Activated CD8-positive, alpha-beta T cell treated with anti-CD3 and anti-CD28 coated beads, Interleukin-2, amount 10 ng/mL, durations not matched to agents 7 days and 5 days (primary cell): ENCODE measurements at regions not wholly inside any gene's neighbourhood (a gene's known extent, or its start where the extent isn't known, plus 50 kb on each side); places are given as distances from the start of the nearest gene placed in this dataset.
"Not testable (repeated sequence)": the region's sequence is repeated elsewhere in the genome, so short reads cannot be mapped to it uniquely, and the experiment has no call there.

Experiments used
- ATAC-seq: fragments of 150-1000 bp; cut with Tn5 transposase; one replicate; pipeline ENCODE4 v1.10.0; 2021; ENCODE audit warnings: moderate library complexity
- CTCF ChIA-PET: fragments of 350-600 bp; sonication (Branson Sonifier 250); formaldehyde crosslinking; loops from one replicate; lab custom pipeline; 2021; ENCODE audit warnings: antibody characterized with exemption; lab: Charles Lee
- POLR2A ChIA-PET: fragments of 350-600 bp; sonication (Branson Sonifier 250); formaldehyde crosslinking; loops from one replicate; lab custom pipeline; 2021; ENCODE audit warnings: antibody characterized with exemption; lab: Charles Lee
- DNase-seq: peaks from one replicate; pipeline ENCODE4 v3.0.0-alpha.2; 2020
- H3K27ac Mint-ChIP-seq: one replicate; pipeline ENCODE4 v1.8.0; 2021; ENCODE audit warnings: mild to moderate bottlenecking, mixed read lengths
- H3K27me3 Mint-ChIP-seq: one replicate; pipeline ENCODE4 v1.8.0; 2021; ENCODE audit warnings: low read depth, mixed read lengths
- H3K36me3 Mint-ChIP-seq: one replicate; pipeline ENCODE4 v1.8.0; 2021; ENCODE audit warnings: low read depth, mixed read lengths
- H3K4me1 Mint-ChIP-seq: one replicate; pipeline ENCODE4 v1.8.0; 2021; ENCODE audit warnings: low read depth, mixed read lengths
- H3K4me3 Mint-ChIP-seq: one replicate; pipeline ENCODE4 v1.8.0; 2021; ENCODE audit warnings: mild to moderate bottlenecking, mixed read lengths
- H3K9me3 Mint-ChIP-seq: one replicate; pipeline ENCODE4 v1.8.0; 2022; ENCODE audit warnings: mixed read lengths; ENCODE audit not compliant: insufficient read depth

DNA sequence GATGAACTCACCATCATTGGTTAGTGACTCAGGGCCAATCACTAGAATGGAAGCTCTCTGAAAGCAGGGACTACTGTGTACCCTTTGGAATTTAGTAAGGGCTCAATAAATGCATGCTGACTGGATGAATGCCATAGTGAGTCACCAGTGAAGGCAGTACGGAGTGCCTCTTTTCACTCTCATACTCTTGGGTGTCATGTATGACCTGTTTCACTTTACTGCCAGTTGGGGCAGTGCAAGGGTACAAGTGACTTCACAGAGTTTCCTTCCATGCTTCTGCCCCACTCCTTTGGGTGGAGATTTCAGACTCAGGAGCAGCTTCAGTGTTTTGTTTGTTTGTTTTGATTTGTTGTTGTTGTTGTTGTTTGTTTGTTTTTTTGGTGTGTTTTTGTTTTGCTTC lies 57.7 kb downstream of the SOX3 start:
- Mint-ChIP-seq H3K4me1 (no peaks in the 10 kb centered on the region), H3K4me3 (no peak overlapping the region), H3K27me3 (no peaks in the 10 kb centered on the region), H3K27ac (no peak overlapping the region), H3K36me3 (no peaks in the 10 kb centered on the region), H3K9me3 (no peaks in the 10 kb centered on the region)
- ATAC-seq (no peak), DNase-seq (no peak)
- POLR2A ChIA-PET: no interaction called here
- CTCF ChIA-PET: no interaction called here

DNA sequence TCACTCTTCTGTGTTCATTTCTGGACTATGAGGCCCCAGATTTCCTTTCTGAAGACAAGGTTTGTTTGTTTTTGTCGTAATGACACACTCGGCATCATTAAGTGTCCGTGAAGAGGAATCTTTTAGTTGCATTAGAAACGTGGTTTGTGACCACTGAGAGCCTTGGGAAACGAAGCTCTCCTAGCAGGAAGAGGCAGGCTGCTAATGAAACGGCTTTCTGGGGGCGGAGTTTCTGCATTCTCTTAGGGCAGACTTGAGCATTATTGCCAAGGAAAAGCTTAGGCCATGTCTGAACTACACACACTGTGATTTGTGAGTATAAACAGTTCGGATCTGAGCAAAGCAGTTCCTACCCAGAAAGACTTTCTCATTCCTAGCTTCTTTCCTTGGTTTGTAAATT lies 64.0 kb downstream of the SOX3 start:
- CTCF ChIA-PET: no interaction called here
- no peaks in the 10 kb centered on the region for H3K9me3 Mint-ChIP-seq
- POLR2A ChIA-PET: no interaction called here
- H3K4me3 Mint-ChIP-seq: no peak overlapping the region
- H3K4me1 Mint-ChIP-seq: no peaks in the 10 kb centered on the region
- no peak overlapping the region for H3K27ac Mint-ChIP-seq
- no peak for DNase-seq
- H3K36me3 Mint-ChIP-seq: no peaks in the 10 kb centered on the region
- no peaks in the 10 kb centered on the region for H3K27me3 Mint-ChIP-seq
- no peak for ATAC-seq

DNA sequence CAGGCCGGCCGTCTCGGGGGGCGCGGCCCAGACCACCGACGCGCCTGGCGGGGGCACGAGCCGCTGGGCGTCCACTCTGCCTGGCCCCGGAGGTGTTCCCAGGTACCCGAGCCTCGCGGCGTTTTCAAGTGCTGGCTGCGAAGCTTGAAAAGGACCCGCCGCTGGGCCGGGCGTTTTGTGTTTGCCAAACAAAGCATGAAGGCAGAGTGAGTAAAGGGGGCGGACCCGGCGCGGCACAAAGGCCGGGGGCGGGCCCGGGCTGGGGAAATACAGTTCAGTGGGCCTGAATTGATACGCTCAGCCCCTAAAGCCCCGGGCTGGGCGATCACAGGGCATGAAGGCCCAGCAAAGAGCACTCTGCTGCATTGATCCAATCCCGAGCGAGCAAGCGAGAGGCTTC lies 65.4 kb downstream of the SOX3 start:
- H3K36me3 Mint-ChIP-seq: no peaks in the 10 kb centered on the region
- ChIA-PET CTCF (no interaction called here), POLR2A (no interaction called here)
- no peaks in the 10 kb centered on the region for H3K27me3 Mint-ChIP-seq
- H3K4me1 Mint-ChIP-seq: no peaks in the 10 kb centered on the region
- H3K27ac Mint-ChIP-seq: no peak overlapping the region
- H3K9me3 Mint-ChIP-seq: no peaks in the 10 kb centered on the region
- DNase-seq (no peak), ATAC-seq (no peak)
- no peak overlapping the region for H3K4me3 Mint-ChIP-seq

DNA sequence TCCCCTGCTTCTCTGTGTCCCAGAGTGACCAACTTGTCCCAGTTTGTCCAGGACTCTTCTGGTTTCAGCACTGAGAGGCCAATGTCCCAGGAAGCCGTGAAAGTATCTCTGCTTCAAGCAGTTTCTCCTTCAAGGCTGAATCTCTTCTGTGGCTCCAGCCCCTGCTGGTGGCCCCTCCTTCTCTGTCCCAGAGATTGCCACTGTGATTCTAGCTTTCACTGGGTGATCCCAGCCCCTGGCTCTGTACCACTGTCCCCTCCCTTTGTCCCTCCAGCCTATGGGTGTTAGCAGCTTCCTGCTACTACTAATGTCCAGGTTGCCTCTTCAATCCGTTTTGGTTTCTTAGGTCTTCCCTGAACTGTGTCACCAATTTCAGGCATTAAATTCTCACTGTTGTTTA lies 70.5 kb downstream of the SOX3 start:
- H3K27me3 Mint-ChIP-seq: no peaks in the 10 kb centered on the region
- H3K4me3 Mint-ChIP-seq: no peak overlapping the region
- ATAC-seq (no peak), DNase-seq (no peak)
- H3K36me3 Mint-ChIP-seq: no peaks in the 10 kb centered on the region
- CTCF ChIA-PET: no interaction called here
- no peak overlapping the region for H3K27ac Mint-ChIP-seq
- H3K9me3 Mint-ChIP-seq: no peaks in the 10 kb centered on the region
- POLR2A ChIA-PET: no interaction called here
- no peaks in the 10 kb centered on the region for H3K4me1 Mint-ChIP-seq

DNA sequence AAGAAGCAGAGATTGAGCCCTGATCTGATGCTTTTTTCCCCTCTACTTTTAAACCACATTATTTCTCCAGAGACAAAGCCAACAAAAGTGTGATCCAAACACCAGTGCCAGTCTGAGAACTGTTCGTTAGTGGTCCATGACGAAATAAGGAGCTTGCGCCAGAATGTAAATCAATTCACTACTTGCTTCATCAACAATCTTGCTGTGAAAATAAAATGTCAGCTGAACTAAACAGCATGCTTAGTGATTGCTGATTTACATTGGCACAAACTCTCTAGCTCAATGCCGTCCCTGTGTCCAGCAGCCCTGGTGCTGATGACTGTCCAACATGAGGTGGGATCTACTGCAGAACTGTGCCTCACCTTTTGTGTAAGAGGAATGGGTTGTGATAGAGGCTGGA lies 71.3 kb downstream of the SOX3 start:
- no peaks in the 10 kb centered on the region for H3K36me3 Mint-ChIP-seq
- H3K27ac Mint-ChIP-seq: no peak overlapping the region
- no peaks in the 10 kb centered on the region for H3K4me1 Mint-ChIP-seq
- H3K4me3 Mint-ChIP-seq: no peak overlapping the region
- ATAC-seq (no peak), DNase-seq (no peak)
- ChIA-PET CTCF (no interaction called here), POLR2A (no interaction called here)
- H3K27me3 Mint-ChIP-seq: no peaks in the 10 kb centered on the region
- H3K9me3 Mint-ChIP-seq: no peaks in the 10 kb centered on the region

DNA sequence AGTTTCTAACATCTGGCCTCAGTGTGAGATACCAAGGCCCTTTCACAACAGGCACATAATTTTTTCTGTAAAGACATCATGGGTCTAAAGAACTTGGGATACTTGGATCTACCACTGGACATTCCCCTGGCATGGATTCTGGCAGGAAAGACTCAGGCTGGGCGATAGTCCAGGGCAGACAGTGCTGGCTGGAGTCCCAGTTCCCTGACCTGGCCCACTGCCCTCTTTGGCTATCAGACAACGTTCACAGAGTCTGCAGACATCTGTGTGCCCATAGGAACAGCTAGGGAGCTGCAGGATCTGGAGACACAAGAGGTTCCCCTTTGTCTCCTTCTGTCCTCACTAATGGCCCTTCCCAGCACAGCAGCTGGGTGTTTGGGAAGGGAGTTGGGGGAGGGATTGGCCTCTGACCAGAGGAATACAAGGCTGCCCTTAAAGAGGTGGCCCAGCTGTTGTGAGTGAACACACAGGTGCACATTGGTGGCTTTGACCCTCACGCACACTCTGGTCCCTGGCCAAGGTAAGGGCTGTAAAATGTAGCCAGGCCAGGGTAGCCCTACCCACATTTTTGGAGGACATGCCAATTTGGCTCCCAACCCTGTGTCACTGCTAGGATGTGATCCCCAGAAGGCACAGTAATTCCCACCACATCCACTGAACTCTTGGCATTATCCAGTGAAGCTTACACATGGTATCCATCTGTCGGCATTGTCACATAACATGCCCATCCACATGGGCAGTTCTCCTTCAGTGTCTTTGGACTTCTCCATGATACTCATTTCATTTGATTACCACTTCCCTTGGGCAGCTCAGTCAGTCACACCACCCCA lies 72.3 kb downstream of the SOX3 start:
- no peaks in the 10 kb centered on the region for H3K36me3 Mint-ChIP-seq
- no peak overlapping the region for H3K27ac Mint-ChIP-seq
- no peaks in the 10 kb centered on the region for H3K4me1 Mint-ChIP-seq
- no peak for ATAC-seq
- ChIA-PET POLR2A (no interaction called here), CTCF (no interaction called here)
- no peak for DNase-seq
- no peaks in the 10 kb centered on the region for H3K27me3 Mint-ChIP-seq
- H3K4me3 Mint-ChIP-seq: no peak overlapping the region
- H3K9me3 Mint-ChIP-seq: no peaks in the 10 kb centered on the region

DNA sequence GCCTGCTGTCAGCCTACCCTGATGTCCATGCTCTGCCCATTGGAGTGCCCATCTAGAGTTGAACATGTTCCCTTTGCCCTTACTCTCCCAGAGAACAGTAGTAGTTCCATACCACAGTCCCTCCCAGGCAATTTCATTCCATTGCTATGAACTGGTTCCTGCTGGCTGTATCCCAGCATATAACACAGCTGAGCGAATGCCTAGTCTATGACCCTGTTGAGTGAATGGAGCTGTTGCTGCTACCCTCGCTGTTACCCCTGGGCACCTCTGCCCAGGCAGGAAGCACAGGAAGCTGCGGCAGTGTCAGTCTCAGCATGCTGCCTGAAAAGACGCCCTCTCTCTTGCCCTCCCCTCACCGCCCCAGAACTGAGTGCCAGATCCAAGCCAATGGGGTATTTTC lies 73.3 kb downstream of the SOX3 start:
- no peaks in the 10 kb centered on the region for H3K4me1 Mint-ChIP-seq
- H3K27me3 Mint-ChIP-seq: no peaks in the 10 kb centered on the region
- H3K9me3 Mint-ChIP-seq: no peaks in the 10 kb centered on the region
- no peak overlapping the region for H3K4me3 Mint-ChIP-seq
- POLR2A ChIA-PET: no interaction called here
- ATAC-seq: no peak
- CTCF ChIA-PET: no interaction called here
- DNase-seq: no peak
- H3K27ac Mint-ChIP-seq: no peak overlapping the region
- H3K36me3 Mint-ChIP-seq: no peaks in the 10 kb centered on the region

DNA sequence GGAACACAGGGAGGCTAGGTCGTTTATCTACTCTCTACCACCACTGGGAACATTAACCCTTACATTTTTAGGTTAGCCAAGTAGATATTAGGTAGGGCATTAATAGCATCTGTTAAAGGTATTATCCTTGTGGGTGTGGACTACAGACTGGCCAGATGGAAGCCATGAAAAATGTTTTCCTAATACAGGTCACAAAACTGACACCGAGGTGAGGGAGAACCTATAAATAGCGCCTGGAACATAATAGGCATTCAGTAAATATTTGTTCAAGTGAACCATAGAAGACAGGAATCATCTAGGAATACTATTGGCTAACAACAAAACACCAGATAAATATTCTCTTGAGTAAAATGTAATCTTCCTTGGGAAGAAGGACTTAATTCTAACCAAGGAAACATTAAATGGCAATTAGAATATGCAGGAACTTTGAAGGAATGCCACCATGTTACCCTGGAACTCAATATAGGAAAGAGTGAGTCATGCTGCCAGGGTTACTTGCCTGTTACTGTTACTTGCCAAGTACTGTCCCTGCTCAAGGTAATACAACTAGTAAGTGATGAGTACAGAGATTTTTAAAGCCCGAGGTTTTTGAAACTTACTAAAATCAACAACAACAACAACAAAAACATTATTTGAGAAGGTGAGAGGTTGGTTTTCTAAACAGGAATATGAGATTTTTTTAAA lies 79.0 kb downstream of the SOX3 start:
- H3K4me1 Mint-ChIP-seq: no peaks in the 10 kb centered on the region

DNA sequence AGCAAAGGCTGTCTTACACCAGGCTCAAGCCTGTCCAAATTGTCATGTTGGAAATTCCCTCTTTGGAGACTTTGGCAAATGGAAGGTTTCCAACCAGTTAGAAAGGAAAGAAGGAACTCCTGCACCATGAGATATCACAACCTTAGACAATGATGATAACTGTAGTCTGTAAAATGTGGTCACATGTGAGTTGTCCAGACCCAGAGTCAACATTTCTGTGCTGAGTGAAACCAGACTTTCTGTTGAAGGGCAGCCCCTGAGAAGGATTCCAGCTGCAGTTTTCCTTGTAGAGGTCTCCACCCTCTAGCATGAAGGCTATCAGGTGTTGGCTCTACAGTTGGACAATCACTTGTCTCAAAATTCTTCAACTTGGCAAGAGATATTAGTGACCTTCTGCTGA lies 82.4 kb downstream of the SOX3 start:
- no peak overlapping the region for H3K27ac Mint-ChIP-seq
- no peak overlapping the region for H3K4me3 Mint-ChIP-seq
- ATAC-seq: no peak
- H3K27me3 Mint-ChIP-seq: no peaks in the 10 kb centered on the region
- CTCF ChIA-PET: no interaction called here
- no peak for DNase-seq
- no peaks in the 10 kb centered on the region for H3K9me3 Mint-ChIP-seq
- H3K36me3 Mint-ChIP-seq: no peaks in the 10 kb centered on the region
- POLR2A ChIA-PET: no interaction called here
- no peaks in the 10 kb centered on the region for H3K4me1 Mint-ChIP-seq

More for the DNA sequence above, 79.0 kb downstream of the SOX3 start:
- ChIA-PET POLR2A (no interaction called here), CTCF (no interaction called here)
- no peaks in the 10 kb centered on the region for H3K36me3 Mint-ChIP-seq
- DNase-seq (no peak), ATAC-seq (no peak)
- no peak overlapping the region for H3K27ac Mint-ChIP-seq
- H3K9me3 Mint-ChIP-seq: no peaks in the 10 kb centered on the region
- no peak overlapping the region for H3K4me3 Mint-ChIP-seq
- H3K27me3 Mint-ChIP-seq: no peaks in the 10 kb centered on the region

DNA sequence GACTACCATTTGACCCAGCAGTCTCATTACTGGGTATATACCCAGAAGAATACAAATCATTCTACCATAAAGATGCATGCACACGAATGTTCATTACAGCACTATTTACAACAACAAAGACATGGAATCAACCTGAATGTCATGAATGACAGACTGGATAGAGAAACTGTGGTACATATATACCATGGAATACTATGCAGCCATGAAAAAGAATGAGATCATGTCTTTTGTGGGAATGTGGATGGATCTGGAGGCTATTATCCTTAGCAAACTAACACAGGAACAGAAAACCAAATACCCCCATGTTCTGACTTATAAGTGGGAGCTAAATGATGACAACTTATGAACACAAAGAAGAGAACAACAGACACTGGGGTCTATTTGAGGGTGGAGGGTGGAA lies 102.7 kb downstream of the SOX3 start:
- H3K27ac Mint-ChIP-seq, H3K4me3 Mint-ChIP-seq, H3K4me1 Mint-ChIP-seq, ATAC-seq, DNase-seq, H3K9me3 Mint-ChIP-seq, CTCF ChIA-PET, H3K36me3 Mint-ChIP-seq, H3K27me3 Mint-ChIP-seq, POLR2A ChIA-PET: not testable (repeated sequence)

DNA sequence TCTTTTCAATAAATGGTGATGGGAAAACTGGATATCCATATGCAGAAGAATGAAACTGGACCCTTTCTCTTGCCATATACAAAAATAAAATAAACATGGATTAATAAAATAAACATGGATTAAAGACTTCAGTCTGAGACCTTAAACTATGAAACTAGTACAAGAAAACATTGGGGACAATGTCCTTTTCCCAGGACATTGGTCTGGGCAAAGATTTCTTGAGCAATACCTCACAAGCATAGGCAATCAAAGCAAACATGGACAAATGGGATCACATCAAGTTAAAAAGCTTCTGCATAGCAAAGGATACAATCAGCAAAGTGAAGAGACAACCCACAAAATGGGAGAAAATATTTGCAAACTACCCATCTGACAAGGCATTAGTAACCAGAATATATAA lies 108.5 kb downstream of the SOX3 start:
- H3K9me3 Mint-ChIP-seq, H3K4me1 Mint-ChIP-seq, H3K27me3 Mint-ChIP-seq, CTCF ChIA-PET, POLR2A ChIA-PET, DNase-seq, H3K4me3 Mint-ChIP-seq, H3K36me3 Mint-ChIP-seq, H3K27ac Mint-ChIP-seq, ATAC-seq: not testable (repeated sequence)

DNA sequence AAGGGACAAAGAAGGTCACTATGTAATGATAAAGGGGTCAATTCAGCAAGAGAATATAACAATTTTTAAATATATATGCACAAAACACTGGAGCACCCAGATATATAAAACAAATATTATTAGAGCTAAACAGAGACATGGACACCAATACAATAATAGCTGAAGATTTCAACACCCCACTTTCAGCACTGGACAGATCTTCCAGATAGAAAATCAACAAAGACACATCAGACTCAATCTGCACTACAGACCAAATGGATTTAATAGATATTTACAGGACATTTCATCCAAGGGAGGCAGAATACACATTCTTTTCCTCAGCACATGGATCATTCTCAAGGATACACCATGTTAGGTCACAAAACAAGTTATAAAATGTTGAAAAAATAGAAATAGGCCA lies 111.4 kb downstream of the SOX3 start:
- no peaks in the 10 kb centered on the region for H3K36me3 Mint-ChIP-seq
- DNase-seq (no peak), ATAC-seq (no peak)
- no peaks in the 10 kb centered on the region for H3K9me3 Mint-ChIP-seq
- ChIA-PET POLR2A (no interaction called here), CTCF (no interaction called here)
- H3K4me1 Mint-ChIP-seq: no peaks in the 10 kb centered on the region
- no peak overlapping the region for H3K4me3 Mint-ChIP-seq
- no peaks in the 10 kb centered on the region for H3K27me3 Mint-ChIP-seq
- no peak overlapping the region for H3K27ac Mint-ChIP-seq
